ENCODE measurements at regions not wholly inside any gene's neighbourhood (a gene's known extent, or its start where the extent isn't known, plus 50 kb on each side); places are given as distances from the start of the nearest gene placed in this dataset.

DNA sequence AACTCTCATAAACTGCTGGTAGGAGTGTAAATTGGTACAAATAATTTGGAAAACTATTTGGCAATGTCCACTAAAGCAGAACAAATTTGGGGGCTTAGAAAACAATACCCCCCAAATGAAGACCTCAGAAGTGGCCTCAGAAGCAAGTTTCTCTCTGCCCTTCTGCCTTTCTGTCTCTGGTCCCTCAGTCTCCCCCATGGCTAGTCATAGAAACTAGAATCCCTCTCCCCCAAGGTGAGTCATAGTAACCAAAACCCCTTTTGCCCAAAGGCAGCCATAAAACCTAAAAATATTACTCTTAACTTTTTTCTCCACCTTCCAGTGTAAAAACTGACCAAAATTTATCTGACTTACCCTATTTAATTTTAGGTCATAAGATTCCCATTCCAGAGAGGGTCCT is 350.7 kb upstream of the LRRC3B start:
- intact Hi-C loops (cut with micrococcal nuclease; ENCODE audit: unreplicated experiment) (no loop called here), in situ Hi-C loops (cut with HindIII; ENCODE audit: extremely low pct_ligation_motif_present, low pct_unique_long_range_greater_than_20kb) (no loop called here)
- TF ChIP-seq SRY (CRISPR knock-in tag; IDR thresholded peaks at IDR 0.05) (no peak), SRSF4 (IDR thresholded peaks at IDR 0.05; ENCODE audit: low read depth, low read length, poor library complexity, severe bottlenecking) (no peak), ZNF326 (CRISPR knock-in tag; IDR thresholded peaks at IDR 0.05; ENCODE audit: borderline replicate concordance) (no peak), MED13 (CRISPR knock-in tag; IDR thresholded peaks at IDR 0.05) (no peak), ZNF230 (CRISPR knock-in tag; IDR thresholded peaks at IDR 0.05) (no peak), HMG20A (CRISPR knock-in tag; IDR thresholded peaks at IDR 0.05; ENCODE audit: borderline replicate concordance) (no peak), PCBP1 (IDR thresholded peaks at IDR 0.05; ENCODE audit: borderline replicate concordance, low read depth, low read length) (no peak), ZNF138 (CRISPR knock-in tag; IDR thresholded peaks at IDR 0.05; ENCODE audit: low read depth) (no peak), SIN3B (IDR thresholded peaks at IDR 0.05; ENCODE audit: low read length) (no peak), RORA (CRISPR knock-in tag; IDR thresholded peaks at IDR 0.05) (no peak), SAP130 (CRISPR knock-in tag; IDR thresholded peaks at IDR 0.05; ENCODE audit: low read depth) (no peak)
- TF ChIP-seq, protein P1, sequence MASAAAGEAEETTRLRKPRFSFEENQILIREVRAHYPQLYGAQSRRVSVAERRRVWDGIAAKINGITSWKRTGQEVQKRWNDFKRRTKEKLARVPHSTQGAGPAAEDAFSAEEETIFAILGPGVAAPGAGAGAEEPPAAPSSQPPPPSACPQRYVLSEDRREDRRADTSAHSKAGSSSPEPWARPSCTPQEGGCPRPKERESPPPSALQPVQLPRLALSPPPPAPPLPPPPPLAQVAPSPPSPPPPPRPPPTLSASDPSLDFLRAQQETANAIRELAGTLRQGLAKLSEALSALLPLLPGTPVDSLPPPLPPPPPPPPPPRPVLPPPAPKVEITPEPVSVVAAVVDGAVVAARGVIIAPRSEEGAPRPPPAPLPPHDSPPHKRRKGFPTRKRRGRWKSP (CRISPR knock-in tag; IDR thresholded peaks at IDR 0.05): no peak
- ChIA-PET POLR2A (no interaction called here), CTCF (ENCODE audit: low intra/inter-chr PET ratio, low total read pairs) (no interaction called here)
- Histone ChIP-seq H3K27me3 (ENCODE audit: control insufficient read depth in 1 of 2, insufficient read depth in 2 of 2, low read length in 2 of 2) (no peaks in the 10 kb centered on the region), H3K79me2 (ENCODE audit: insufficient read depth, low read length) (no peaks in the 10 kb centered on the region), H3K36me3 (replicated peaks in 1 of 2; ENCODE audit: control insufficient read depth in 1 of 2, insufficient read depth in 2 of 2, low read length in 2 of 2) (no peaks in the 10 kb centered on the region), H3K27ac (ENCODE audit: extremely low read length, insufficient read depth, low read length) (no peak overlapping the region), H3K4me1 (ENCODE audit: insufficient read depth, low read length) (no peaks in the 10 kb centered on the region), H3K9ac (ENCODE audit: insufficient read depth, low read depth, low read length) (no peak overlapping the region), H4K20me1 (ENCODE audit: insufficient read depth, low read length) (no peaks in the 10 kb centered on the region), H3K4me2 (ENCODE audit: low read depth, low read length) (no peak overlapping the region), H2AFZ (ENCODE audit: low read length) (no peak overlapping the region), H3K4me3 (replicated peaks in 1 of 3; ENCODE audit: insufficient read depth in 1 of 3, low read depth in 2 of 3, low read length in 3 of 3) (no peak overlapping the region), H3K9me3 (ENCODE audit: low read length) (peaks cover 87% of the 10 kb centered on the region)
- DNase-seq (ENCODE audit: low spot score) (no peak), ATAC-seq (no peak), FAIRE-seq (no peak)
- no TSS peak for BruUV-seq (replicated peaks)

Measured in HepG2 (cell line).